AG04450 (cell line): ENCODE measurements at regions not wholly inside any gene's neighbourhood (a gene's known extent, or its start where the extent isn't known, plus 50 kb on each side); places are given as distances from the start of the nearest gene placed in this dataset.

Source experiments
- CTCF ChIA-PET: fragments of 300-600, 350-600 bp; formaldehyde crosslinking; extraction: SDS; loops from one replicate; lab custom pipeline; 2022; ENCODE audit warnings: antibody characterized with exemption, inconsistent platforms; lab: Charles Lee
- POLR2A ChIA-PET: fragments of 350-600 bp; formaldehyde crosslinking; extraction: SDS; loops from one replicate; lab custom pipeline; 2021; ENCODE audit warnings: antibody characterized with exemption, inconsistent platforms; lab: Yijun Ruan, JAX
- DNase-seq: peaks from one replicate; pipeline ENCODE4 v3.0.0-alpha.2; 2011; ENCODE audit warnings: low read depth, low spot score
- H3K27ac ChIP-seq: one replicate; pipeline ENCODE4 v1.5.1; 2012; ENCODE audit warnings: low read depth, low read length, control low read depth
- H3K27me3 ChIP-seq: one replicate; pipeline ENCODE4 v1.6.0; 2012; ENCODE audit warnings: low read length; ENCODE audit not compliant: control insufficient read depth, insufficient read depth
- H3K4me3 ChIP-seq: 2 replicates; pipeline ENCODE4 v1.5.1; 2011; ENCODE audit warnings: mild to moderate bottlenecking, low read depth, low read length, control low read depth
- H3K9me3 ChIP-seq: 2 replicates; pipeline ENCODE4 v1.5.1; 2012; ENCODE audit warnings: low read length; ENCODE audit not compliant: control insufficient read depth, insufficient read depth
- TF ChIP-seq, protein P1 (sequence below): IDR thresholded peaks from 2 replicates; pipeline ENCODE4 v1.5.1; 2011; ENCODE audit warnings: low read depth, low read length, control low read depth, inconsistent platforms

DNA sequence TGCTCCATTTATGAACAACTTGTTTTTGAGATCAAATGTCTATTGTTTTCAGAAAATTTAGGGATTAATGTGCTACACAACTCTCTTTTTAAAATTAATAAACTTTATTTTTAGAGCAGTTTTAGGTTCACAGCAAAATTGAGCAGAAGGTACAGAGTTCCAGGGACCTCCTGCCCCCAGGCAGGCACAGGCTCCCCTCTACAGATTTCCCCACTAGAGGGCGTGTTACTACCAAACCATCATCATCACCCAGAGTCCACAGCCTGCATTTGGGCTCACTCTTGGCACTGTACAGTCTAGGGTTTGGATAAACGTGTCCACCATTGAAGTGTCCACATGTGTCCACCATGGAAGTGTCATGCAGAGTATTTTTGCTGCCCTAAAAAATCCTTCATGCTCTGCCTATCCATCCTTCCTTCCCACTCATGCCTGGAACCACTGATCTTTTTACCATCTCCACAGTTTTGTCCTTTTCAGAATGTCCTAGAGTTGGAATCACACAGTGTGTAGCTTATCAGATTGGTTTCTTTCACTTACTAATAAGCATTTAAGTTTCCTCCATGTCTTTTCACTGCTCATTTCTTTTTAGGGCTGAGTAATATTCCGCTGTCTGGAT is 61.7 kb downstream of the MRPL36 start:
- DNase-seq, result no peak
- Histone ChIP-seq H3K27ac (no peak overlapping the region), H3K27me3 (peaks cover under 1% of the 10 kb centered on the region), H3K4me3 (no peak overlapping the region), H3K9me3 (no peaks in the 10 kb centered on the region)
- ChIA-PET POLR2A (no interaction called here), CTCF (interaction anchor here (0.9 to 1.2 kb wide), 2 partner anchors 25 to 50 kb away, joined by 4 read pairs; no protein-coding TSS in a partner anchor)
- TF ChIP-seq, protein P1, sequence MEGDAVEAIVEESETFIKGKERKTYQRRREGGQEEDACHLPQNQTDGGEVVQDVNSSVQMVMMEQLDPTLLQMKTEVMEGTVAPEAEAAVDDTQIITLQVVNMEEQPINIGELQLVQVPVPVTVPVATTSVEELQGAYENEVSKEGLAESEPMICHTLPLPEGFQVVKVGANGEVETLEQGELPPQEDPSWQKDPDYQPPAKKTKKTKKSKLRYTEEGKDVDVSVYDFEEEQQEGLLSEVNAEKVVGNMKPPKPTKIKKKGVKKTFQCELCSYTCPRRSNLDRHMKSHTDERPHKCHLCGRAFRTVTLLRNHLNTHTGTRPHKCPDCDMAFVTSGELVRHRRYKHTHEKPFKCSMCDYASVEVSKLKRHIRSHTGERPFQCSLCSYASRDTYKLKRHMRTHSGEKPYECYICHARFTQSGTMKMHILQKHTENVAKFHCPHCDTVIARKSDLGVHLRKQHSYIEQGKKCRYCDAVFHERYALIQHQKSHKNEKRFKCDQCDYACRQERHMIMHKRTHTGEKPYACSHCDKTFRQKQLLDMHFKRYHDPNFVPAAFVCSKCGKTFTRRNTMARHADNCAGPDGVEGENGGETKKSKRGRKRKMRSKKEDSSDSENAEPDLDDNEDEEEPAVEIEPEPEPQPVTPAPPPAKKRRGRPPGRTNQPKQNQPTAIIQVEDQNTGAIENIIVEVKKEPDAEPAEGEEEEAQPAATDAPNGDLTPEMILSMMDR, result peak; percentile 53

DNA sequence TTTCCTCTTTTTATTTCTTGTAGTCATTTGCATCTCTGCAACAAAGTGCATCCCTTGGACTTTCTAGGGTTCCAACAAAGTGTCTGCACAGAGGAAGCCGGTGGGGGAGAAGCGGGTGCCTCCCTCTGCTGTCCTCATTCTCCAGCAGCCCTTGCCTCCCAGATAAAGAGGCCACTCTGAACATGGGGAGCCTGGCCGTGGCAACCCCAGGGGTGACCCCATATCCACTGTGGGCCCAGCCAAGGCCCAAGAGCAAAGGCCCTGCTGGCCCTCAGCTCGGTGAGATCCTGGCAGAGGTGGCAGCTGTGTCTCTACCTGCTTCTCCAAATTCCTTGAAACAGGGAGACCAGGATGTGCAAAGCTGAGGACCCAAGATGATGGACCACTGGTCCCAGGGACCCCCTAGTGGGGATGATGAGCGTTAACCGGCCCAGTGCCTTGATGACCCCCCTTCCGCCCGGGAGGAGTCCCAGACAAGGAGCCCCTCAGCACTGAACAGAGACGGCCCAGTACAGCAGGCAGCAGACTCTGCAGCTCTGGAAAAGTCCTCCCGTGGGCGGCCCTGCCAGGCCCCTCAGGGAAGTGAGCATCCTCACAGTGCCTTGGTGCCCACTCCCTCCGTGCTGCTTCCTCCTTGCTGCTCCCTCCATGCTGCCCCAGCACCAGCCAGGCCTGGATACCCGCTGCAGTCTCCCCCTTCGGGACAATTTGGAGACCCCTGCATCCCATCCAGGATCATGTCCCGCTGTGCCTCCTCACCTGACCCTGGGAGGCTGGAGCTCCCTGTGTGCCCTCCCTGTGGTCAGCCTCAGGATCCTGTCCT is 62.5 kb downstream of the MRPL36 start:
- POLR2A ChIA-PET, result no interaction called here
- Histone ChIP-seq H3K4me3 (no peak overlapping the region), H3K27ac (no peak overlapping the region), H3K9me3 (no peaks in the 10 kb centered on the region), H3K27me3 (no peaks in the 10 kb centered on the region)
- TF ChIP-seq, protein P1, result no peak
- CTCF ChIA-PET, result no interaction called here
- DNase-seq, result no peak

DNA sequence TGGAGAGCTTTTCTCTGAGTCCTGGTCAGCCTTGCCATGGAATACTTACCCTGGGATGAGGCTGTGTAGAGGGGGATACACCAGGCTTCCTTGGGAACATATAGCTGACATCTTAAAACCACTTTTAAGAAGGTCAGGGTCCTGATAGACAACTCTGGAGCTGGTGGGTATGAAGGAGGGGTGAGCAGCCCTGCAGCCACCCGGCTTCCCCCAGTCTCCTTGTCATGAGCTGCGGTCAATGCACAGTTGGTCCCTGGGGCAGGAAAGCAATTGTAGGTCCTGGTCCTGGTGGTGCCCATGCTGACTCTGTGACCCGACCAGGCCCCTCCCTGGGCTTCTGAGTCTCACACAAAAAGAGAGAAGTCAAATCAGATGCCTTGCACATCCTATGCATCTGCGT is 63.6 kb downstream of the MRPL36 start:
- CTCF ChIA-PET, result no interaction called here
- POLR2A ChIA-PET, result no interaction called here
- Histone ChIP-seq H3K27ac (no peak overlapping the region), H3K27me3 (no peaks in the 10 kb centered on the region), H3K4me3 (no peak overlapping the region), H3K9me3 (no peaks in the 10 kb centered on the region)
- TF ChIP-seq, protein P1, result no peak
- no peak for DNase-seq

DNA sequence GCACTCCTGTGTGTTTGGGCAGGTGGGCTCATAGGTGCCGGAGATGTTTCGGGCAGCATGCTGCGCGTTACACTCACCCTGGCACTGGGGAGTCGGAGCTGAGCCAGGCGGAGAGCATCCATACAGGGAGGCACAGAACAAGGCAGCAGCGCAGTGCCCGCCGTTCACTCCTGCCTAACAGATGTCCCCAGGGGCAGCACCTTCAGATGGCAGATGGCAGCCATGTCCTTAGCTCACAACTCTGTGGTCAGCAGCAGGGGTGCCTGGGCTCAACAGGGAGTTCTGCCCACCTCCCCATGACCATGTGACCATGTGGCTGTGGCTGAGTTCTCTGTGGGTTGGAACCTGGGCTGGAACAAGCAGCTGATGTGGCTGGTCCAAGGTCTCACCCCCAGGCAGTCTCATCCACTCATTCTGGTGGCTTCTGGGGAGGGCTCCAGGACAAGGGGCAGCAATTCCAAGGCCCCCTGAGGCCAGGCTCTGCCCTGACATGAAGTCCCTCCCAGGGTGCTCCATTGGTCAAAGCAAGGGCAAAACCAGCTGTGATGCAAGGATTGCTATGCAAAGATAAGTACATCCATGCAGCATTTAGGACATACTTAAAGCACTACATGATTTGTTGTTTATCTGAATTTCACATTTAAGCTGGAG is 64.2 kb downstream of the MRPL36 start:
- ChIA-PET CTCF (no interaction called here), POLR2A (no interaction called here)
- no peak for DNase-seq
- Histone ChIP-seq H3K4me3 (no peak overlapping the region), H3K27ac (no peak overlapping the region), H3K9me3 (no peaks in the 10 kb centered on the region), H3K27me3 (no peaks in the 10 kb centered on the region)
- TF ChIP-seq, protein P1, result no peak

DNA sequence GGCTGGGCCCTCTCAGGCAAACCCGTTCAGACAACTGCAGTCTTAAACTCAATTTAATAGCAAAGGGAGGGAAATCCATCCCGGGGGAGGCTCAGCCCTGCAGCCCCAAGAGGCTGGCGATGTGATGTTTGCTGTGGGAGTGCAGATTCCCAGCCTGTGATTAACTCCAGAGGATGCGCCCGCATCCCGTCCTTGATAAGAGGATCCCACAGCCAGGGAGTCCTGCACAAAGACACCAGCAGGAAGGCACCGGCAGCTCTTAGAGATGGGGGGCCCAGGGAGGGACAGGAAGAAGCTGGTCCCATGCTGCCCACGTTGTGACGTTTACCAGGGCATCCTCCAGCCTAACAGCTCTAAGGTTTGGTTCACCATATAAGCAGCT is 64.7 kb downstream of the MRPL36 start:
- Histone ChIP-seq H3K27me3 (peaks cover 1% of the 10 kb centered on the region), H3K27ac (no peak overlapping the region), H3K9me3 (no peaks in the 10 kb centered on the region; the same call in 1 of the 2 replicates), H3K4me3 (no peak overlapping the region)
- TF ChIP-seq, protein P1, result no peak
- POLR2A ChIA-PET, result no interaction called here
- DNase-seq, result no peak
- CTCF ChIA-PET, result no interaction called here
